CD4-positive, alpha-beta T cell (primary cell): ENCODE measurements at regions not wholly inside any gene's neighbourhood (a gene's known extent, or its start where the extent isn't known, plus 50 kb on each side); places are given as distances from the start of the nearest gene placed in this dataset.

Experiments used
- ATAC-seq: fragments of 200-7000 bp; cut with Tn5 transposase; one replicate; pipeline ENCODE4 v1.10.0; 2022; ENCODE audit warnings: mild to moderate bottlenecking; ENCODE audit not compliant: poor library complexity
- CTCF ChIA-PET: fragments of 350-600 bp; sonication (Branson Sonifier 250); formaldehyde crosslinking; loops from one replicate; lab custom pipeline; 2021; ENCODE audit warnings: antibody characterized with exemption, inconsistent platforms; lab: Charles Lee
- POLR2A ChIA-PET: fragments of 350-600 bp; sonication (Branson Sonifier 250); formaldehyde crosslinking; loops from one replicate; lab custom pipeline; 2021; ENCODE audit warnings: antibody characterized with exemption, inconsistent platforms; lab: Charles Lee
- DNase-seq, 14 experiments: peaks; one replicate each; pipeline ENCODE4 v3.0.0-alpha.2; 2013 to 2020; ENCODE audit warnings: mixed read lengths in 2 of 14
- H3K27ac ChIP-seq, 2 donors: one replicate each; pipeline versions ENCODE4 v1.5.1 to v1.7.0; 2013; ENCODE audit warnings: low read length in 2 of 2, low read depth in 1 of 2, mild to moderate bottlenecking in 1 of 2
- H3K27me3 ChIP-seq, 2 experiments: 1 replicate in 1 of 2; 2 replicates in 1 of 2; pipeline versions ENCODE4 v1.6.1 to v1.7.0; 2013; ENCODE audit warnings: low read length in 2 of 2, control low read depth in 1 of 2, mild to moderate bottlenecking in 1 of 2, moderate library complexity in 1 of 2; ENCODE audit not compliant: insufficient read depth in 2 of 2, control insufficient read depth in 1 of 2
- H3K36me3 ChIP-seq: one replicate; pipeline ENCODE4 v1.6.1; 2013; ENCODE audit warnings: low read length, control low read depth; ENCODE audit not compliant: insufficient read depth
- H3K4me1 ChIP-seq: one replicate; pipeline ENCODE4 v1.6.1; 2013; ENCODE audit warnings: low read length, control low read depth; ENCODE audit not compliant: insufficient read depth
- H3K4me3 ChIP-seq: one replicate; pipeline ENCODE4 v1.5.1; 2013; ENCODE audit warnings: mild to moderate bottlenecking, low read length, moderate library complexity
- H3K9me3 ChIP-seq, 2 experiments: 1 replicate in 1 of 2; 2 replicates in 1 of 2; pipeline versions ENCODE4 v1.6.1 to v1.7.0; 2013; ENCODE audit warnings: low read length in 2 of 2, mild to moderate bottlenecking in 2 of 2, control low read depth in 1 of 2, moderate library complexity in 1 of 2; ENCODE audit not compliant: control insufficient read depth in 1 of 2, insufficient read depth in 1 of 2
- H3K27ac Mint-ChIP-seq: one replicate; pipeline ENCODE4 v1.8.0; 2020; ENCODE audit warnings: mixed read lengths
- H3K27me3 Mint-ChIP-seq: one replicate; pipeline ENCODE4 v1.8.0; 2021; ENCODE audit warnings: mixed read lengths
- H3K36me3 Mint-ChIP-seq: one replicate; pipeline ENCODE4 v1.8.0; 2021; ENCODE audit warnings: low read depth, mixed read lengths
- H3K4me1 Mint-ChIP-seq: one replicate; pipeline ENCODE4 v1.8.0; 2021; ENCODE audit warnings: low read depth, mixed read lengths
- H3K4me3 Mint-ChIP-seq: one replicate; pipeline ENCODE4 v1.8.0; 2020; ENCODE audit warnings: mild to moderate bottlenecking, mixed read lengths
- H3K9me3 Mint-ChIP-seq: one replicate; pipeline ENCODE4 v1.8.0; 2020; ENCODE audit warnings: mixed read lengths
- CTCF ChIP-seq: fragments of 200-600 bp; IDR thresholded peaks from one replicate; pipeline ENCODE4 v1.8.0; 2022; ENCODE audit warnings: antibody characterized with exemption, mild to moderate bottlenecking
- intact Hi-C, 2 experiments: fragments of 100-400 bp; cut with DNase I in 1 of 2; cut with micrococcal nuclease in 1 of 2; formaldehyde crosslinking; loops; one replicate each; pipeline versions ENCODE4 v1.15.1 to v1.9.0; 2023 to 2025; cut with DNase I, micrococcal nuclease

DNA sequence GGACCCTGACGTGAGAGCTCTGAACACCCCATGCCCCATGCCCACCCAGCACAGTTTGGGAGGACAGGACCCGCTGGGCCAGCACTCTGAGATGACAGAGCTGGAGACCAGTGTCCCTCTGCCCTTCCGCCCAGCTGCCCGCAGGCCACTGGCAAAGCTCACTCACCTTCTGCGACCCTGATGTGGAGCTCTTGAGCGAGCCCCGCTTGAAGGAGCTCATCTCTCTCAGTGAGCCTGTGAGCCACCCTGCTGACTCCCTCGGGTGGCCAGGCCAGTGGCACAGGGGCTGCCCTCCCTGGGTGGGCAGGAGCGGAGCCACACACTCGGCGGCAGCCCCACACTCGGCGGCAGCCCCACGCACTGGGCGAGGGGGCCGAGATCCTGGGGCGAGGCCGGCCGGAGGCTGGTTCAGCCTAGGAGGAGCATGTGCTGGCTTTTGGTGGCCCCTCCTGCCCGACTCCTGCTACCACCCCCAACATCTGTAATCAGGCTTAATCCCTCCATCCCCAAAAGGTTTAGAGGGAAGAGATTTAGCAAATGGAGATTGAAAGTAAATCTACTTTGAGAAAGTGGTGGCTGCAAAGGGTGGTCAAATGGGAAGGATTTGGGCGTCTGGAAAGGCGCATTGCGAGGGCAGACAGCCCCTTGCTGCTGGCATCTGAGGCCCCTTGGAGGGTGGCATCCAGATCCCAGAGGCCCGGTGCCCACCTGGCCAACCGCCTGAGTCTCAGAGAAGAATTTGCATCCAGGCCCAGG is 59.4 kb upstream of the TRPM1 start:
- H3K4me3 Mint-ChIP-seq: no peak overlapping the region
- no peak for TF ChIP-seq CTCF
- no peaks in the 10 kb centered on the region for H3K9me3 ChIP-seq
- no peak overlapping the region for H3K27ac ChIP-seq
- ChIA-PET POLR2A (no interaction called here), CTCF (no interaction called here)
- no peaks in the 10 kb centered on the region for H3K27me3 Mint-ChIP-seq
- no peaks in the 10 kb centered on the region for H3K27me3 ChIP-seq
- H3K36me3 ChIP-seq: no peaks in the 10 kb centered on the region
- intact Hi-C loops: no loop called here
- no peaks in the 10 kb centered on the region for H3K9me3 Mint-ChIP-seq
- no peaks in the 10 kb centered on the region for H3K36me3 Mint-ChIP-seq
- no peak for DNase-seq
- no peak overlapping the region for H3K4me3 ChIP-seq
- no peaks in the 10 kb centered on the region for H3K4me1 ChIP-seq
- no peak overlapping the region for H3K27ac Mint-ChIP-seq
- no peak for ATAC-seq
- H3K4me1 Mint-ChIP-seq: peaks cover 3% of the 10 kb centered on the region

DNA sequence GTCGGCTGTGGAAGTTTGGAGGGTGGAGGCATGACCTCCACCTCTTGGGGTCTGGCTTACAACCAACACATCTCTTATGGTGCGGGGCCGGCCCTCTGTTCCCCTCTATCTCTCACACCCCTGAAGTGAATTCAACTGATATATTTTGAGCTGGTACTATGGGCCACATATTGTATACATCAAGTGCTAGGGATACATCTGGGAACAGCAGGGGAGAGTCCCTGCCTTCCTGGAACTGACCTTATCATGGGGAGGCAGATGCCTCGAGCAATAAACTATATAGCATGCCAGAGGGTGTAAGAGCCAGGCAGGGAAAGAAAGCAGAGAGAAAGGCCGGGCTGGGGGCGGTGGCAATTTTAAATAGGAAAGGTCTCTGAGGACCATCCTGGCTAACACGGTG is 60.4 kb upstream of the TRPM1 start:
- CTCF ChIA-PET: no interaction called here
- H3K36me3 Mint-ChIP-seq: no peaks in the 10 kb centered on the region
- H3K27me3 Mint-ChIP-seq: no peaks in the 10 kb centered on the region
- H3K4me1 ChIP-seq: no peaks in the 10 kb centered on the region
- H3K9me3 Mint-ChIP-seq: no peaks in the 10 kb centered on the region
- TF ChIP-seq CTCF: no peak
- H3K9me3 ChIP-seq: no peaks in the 10 kb centered on the region
- no peak for ATAC-seq
- no peaks in the 10 kb centered on the region for H3K36me3 ChIP-seq
- POLR2A ChIA-PET: no interaction called here
- DNase-seq: no peak
- H3K4me3 ChIP-seq: no peak overlapping the region
- H3K4me3 Mint-ChIP-seq: no peak overlapping the region
- no peaks in the 10 kb centered on the region for H3K27me3 ChIP-seq
- no peak overlapping the region for H3K27ac Mint-ChIP-seq
- peaks cover 3% of the 10 kb centered on the region for H3K4me1 Mint-ChIP-seq
- H3K27ac ChIP-seq: no peak overlapping the region
- intact Hi-C loops: no loop called here

- intact Hi-C loops: no loop called here
- Histone ChIP-seq H3K4me1 (peaks cover 6% of the 10 kb centered on the region), H3K27me3 (no peaks in the 10 kb centered on the region), H3K36me3 (no peaks in the 10 kb centered on the region), H3K9me3 (no peaks in the 10 kb centered on the region), H3K4me3 (no peak overlapping the region), H3K27ac (no peak overlapping the region)
- H3K4me3 Mint-ChIP-seq: no peak overlapping the region
- H3K36me3 Mint-ChIP-seq: no peaks in the 10 kb centered on the region
- no peak for TF ChIP-seq CTCF
- no peak for DNase-seq
- no peak overlapping the region for H3K27ac Mint-ChIP-seq
- ChIA-PET POLR2A (interaction anchor here (0.8 kb wide), 1 partner anchor 15 kb away, joined by 3 read pairs; no protein-coding TSS in a partner anchor), CTCF (no interaction called here)
- ATAC-seq: no peak
- no peaks in the 10 kb centered on the region for H3K27me3 Mint-ChIP-seq
- H3K9me3 Mint-ChIP-seq: no peaks in the 10 kb centered on the region
- H3K4me1 Mint-ChIP-seq: peaks cover 10% of the 10 kb centered on the region
Measured at GRCh38 chr15:31162721-31163510, 61.4 kb upstream of the TRPM1 start.
